ENCODE measurements at regions not wholly inside any gene's neighbourhood (a gene's known extent, or its start where the extent isn't known, plus 50 kb on each side); places are given as distances from the start of the nearest gene placed in this dataset.

DNA sequence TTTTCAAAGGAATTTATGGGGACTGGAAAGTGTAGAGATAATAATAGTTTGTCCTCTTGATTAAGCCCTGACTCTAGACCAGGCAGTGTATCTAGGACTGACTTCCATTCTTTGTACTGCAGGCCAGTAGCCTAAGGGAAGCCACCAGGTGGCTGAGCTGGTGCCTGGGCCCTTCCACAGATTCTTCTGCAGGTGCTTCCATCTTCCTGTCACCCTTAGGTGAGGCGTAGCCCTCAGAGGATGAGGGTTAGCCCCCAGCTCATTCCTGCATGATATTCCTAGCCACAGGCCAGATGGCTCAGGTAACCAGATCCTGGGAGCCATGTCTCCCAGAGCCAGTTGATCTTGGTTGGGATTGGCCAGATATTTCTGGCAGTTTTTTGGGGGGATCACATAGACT lies 169.0 kb upstream of the IL12A start:
- Histone ChIP-seq H3K27me3 (ENCODE audit: insufficient read depth, low read length) (no peaks in the 10 kb centered on the region), H3K9me3 (ENCODE audit: control insufficient read depth in 1 of 2, insufficient read depth in 1 of 2, low read depth in 1 of 2, low read length in 2 of 2) (no peaks in the 10 kb centered on the region), H3K4me1 (ENCODE audit: control insufficient read depth in 1 of 2, insufficient read depth in 2 of 2, low read length in 2 of 2) (peaks cover 9 to 15% of the 10 kb centered on the region in 2 experiments), H3K4me2 (ENCODE audit: low read length) (no peak overlapping the region), H3K27ac (ENCODE audit: low read depth, low read length) (no peak overlapping the region), H3K79me2 (ENCODE audit: insufficient read depth, low read length) (no peaks in the 10 kb centered on the region), H3K4me3 (replicated peaks in 1 of 2; ENCODE audit: low read depth in 1 of 2, low read length in 2 of 2) (no peak overlapping the region), H3K9me2 (ENCODE audit: insufficient read depth) (no peaks in the 10 kb centered on the region), H3K9ac (ENCODE audit: low read length) (no peak overlapping the region), H2AFZ (ENCODE audit: low read depth, low read length, poor library complexity, severe bottlenecking) (no peak overlapping the region), H3K36me3 (ENCODE audit: control insufficient read depth in 1 of 2, insufficient read depth in 2 of 2, low read length in 2 of 2) (no peaks in the 10 kb centered on the region), H4K20me1 (ENCODE audit: insufficient read depth) (no peaks in the 10 kb centered on the region)
- ChIA-PET POLR2A (no interaction called here), RAD21 (ENCODE audit: low non-redundant PET in 1 of 2, low total read pairs in 2 of 2, uncharacterized antibody in 2 of 2, unreplicated experiment in 2 of 2) (no interaction called here), CTCF (interaction anchor here (2.2 kb wide), 1 partner anchor 186 kb away, joined by 12 read pairs; no protein-coding TSS in a partner anchor)
- no peak for ATAC-seq
- TF ChIP-seq ELF1 (IDR thresholded peaks at IDR 0.05; ENCODE audit: borderline replicate concordance, low read depth) (no peak), TCF7L2 (IDR thresholded peaks at IDR 0.05; ENCODE audit: borderline replicate concordance, extremely low read depth, insufficient read depth, insufficient read length) (no peak)
- BruUV-seq (replicated peaks) = no TSS peak
- no peak for DNase-seq (ENCODE audit: low read depth, low spot score)
- intact Hi-C loops (cut with micrococcal nuclease) = no loop called here

- H3K4me2 ChIP-seq (ENCODE audit: low read length) = no peak overlapping the region
- ChIA-PET POLR2A (no interaction called here), RAD21 (ENCODE audit: low non-redundant PET in 1 of 2, low total read pairs in 2 of 2, uncharacterized antibody in 2 of 2, unreplicated experiment in 2 of 2) (no interaction called here), CTCF (no interaction called here)
- H3K27me3 ChIP-seq (ENCODE audit: insufficient read depth, low read length) = no peaks in the 10 kb centered on the region
- DNase-seq (ENCODE audit: low read depth, low spot score) (no peak), ATAC-seq (no peak)
- no peak overlapping the region for H3K27ac ChIP-seq (ENCODE audit: low read depth, low read length)
- no peaks in the 10 kb centered on the region for H4K20me1 ChIP-seq (ENCODE audit: insufficient read depth)
- no peaks in the 10 kb centered on the region for H3K36me3 ChIP-seq (ENCODE audit: control insufficient read depth in 1 of 2, insufficient read depth in 2 of 2, low read length in 2 of 2)
- no peaks in the 10 kb centered on the region for H3K9me3 ChIP-seq (ENCODE audit: control insufficient read depth in 1 of 2, insufficient read depth in 1 of 2, low read depth in 1 of 2, low read length in 2 of 2)
- intact Hi-C loops (cut with micrococcal nuclease) = no loop called here
- H3K79me2 ChIP-seq (ENCODE audit: insufficient read depth, low read length) = no peaks in the 10 kb centered on the region
- peaks cover 13 to 26% of the 10 kb centered on the region in 2 experiments for H3K4me1 ChIP-seq (ENCODE audit: control insufficient read depth in 1 of 2, insufficient read depth in 2 of 2, low read length in 2 of 2)
- no peak overlapping the region for H2AFZ ChIP-seq (ENCODE audit: low read depth, low read length, poor library complexity, severe bottlenecking)
- no peak overlapping the region for H3K9ac ChIP-seq (ENCODE audit: low read length)
- TF ChIP-seq POLR2AphosphoS5 (IDR thresholded peaks at IDR 0.05; ENCODE audit: low read depth, low read length) = no peak
- no peak for TF ChIP-seq RAD21 (IDR thresholded peaks at IDR 0.05; ENCODE audit: low read depth)
- TF ChIP-seq, protein P1, sequence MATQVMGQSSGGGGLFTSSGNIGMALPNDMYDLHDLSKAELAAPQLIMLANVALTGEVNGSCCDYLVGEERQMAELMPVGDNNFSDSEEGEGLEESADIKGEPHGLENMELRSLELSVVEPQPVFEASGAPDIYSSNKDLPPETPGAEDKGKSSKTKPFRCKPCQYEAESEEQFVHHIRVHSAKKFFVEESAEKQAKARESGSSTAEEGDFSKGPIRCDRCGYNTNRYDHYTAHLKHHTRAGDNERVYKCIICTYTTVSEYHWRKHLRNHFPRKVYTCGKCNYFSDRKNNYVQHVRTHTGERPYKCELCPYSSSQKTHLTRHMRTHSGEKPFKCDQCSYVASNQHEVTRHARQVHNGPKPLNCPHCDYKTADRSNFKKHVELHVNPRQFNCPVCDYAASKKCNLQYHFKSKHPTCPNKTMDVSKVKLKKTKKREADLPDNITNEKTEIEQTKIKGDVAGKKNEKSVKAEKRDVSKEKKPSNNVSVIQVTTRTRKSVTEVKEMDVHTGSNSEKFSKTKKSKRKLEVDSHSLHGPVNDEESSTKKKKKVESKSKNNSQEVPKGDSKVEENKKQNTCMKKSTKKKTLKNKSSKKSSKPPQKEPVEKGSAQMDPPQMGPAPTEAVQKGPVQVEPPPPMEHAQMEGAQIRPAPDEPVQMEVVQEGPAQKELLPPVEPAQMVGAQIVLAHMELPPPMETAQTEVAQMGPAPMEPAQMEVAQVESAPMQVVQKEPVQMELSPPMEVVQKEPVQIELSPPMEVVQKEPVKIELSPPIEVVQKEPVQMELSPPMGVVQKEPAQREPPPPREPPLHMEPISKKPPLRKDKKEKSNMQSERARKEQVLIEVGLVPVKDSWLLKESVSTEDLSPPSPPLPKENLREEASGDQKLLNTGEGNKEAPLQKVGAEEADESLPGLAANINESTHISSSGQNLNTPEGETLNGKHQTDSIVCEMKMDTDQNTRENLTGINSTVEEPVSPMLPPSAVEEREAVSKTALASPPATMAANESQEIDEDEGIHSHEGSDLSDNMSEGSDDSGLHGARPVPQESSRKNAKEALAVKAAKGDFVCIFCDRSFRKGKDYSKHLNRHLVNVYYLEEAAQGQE (IDR thresholded peaks at IDR 0.05; ENCODE audit: low read depth) = no peak
- no TSS peak for BruUV-seq (replicated peaks)
- no peak overlapping the region for H3K4me3 ChIP-seq (replicated peaks in 1 of 2; ENCODE audit: low read depth in 1 of 2, low read length in 2 of 2)
- no peaks in the 10 kb centered on the region for H3K9me2 ChIP-seq (ENCODE audit: insufficient read depth)
Measured at GRCh38 chr3:159821110-159821509, 167.5 kb upstream of the IL12A start.

All from HCT116 (cell line).